ENCODE measurements at regions not wholly inside any gene's neighbourhood (a gene's known extent, or its start where the extent isn't known, plus 50 kb on each side); places are given as distances from the start of the nearest gene placed in this dataset.

GRCh38 chr5:147162740-147163139 is 72.1 kb upstream of the STK32A start:
- no peak for DNase-seq (ENCODE audit: low read depth in 2 of 3, low spot score in 2 of 3)

GRCh38 chr5:147167529-147167928 is 67.3 kb upstream of the STK32A start:
- DNase-seq (ENCODE audit: low read depth in 2 of 3, low spot score in 2 of 3) = no peak

GRCh38 chr5:147168578-147169327 is 66.1 kb upstream of the STK32A start:
- no peak for DNase-seq (ENCODE audit: low read depth in 2 of 3, low spot score in 2 of 3)

- DNase-seq (ENCODE audit: low read depth in 2 of 3, low spot score in 2 of 3) = no peak
These were observed 65.4 kb upstream of the STK32A start for GRCh38 chr5:147169399-147169798.

- DNase-seq (ENCODE audit: low read depth in 2 of 3, low spot score in 2 of 3) = no peak
These were observed 64.9 kb upstream of the STK32A start for GRCh38 chr5:147169901-147170300.

GRCh38 chr5:147170603-147171002 is 64.2 kb upstream of the STK32A start:
- no peak for DNase-seq (ENCODE audit: low read depth in 2 of 3, low spot score in 2 of 3)

- no peak for DNase-seq (ENCODE audit: low read depth in 2 of 3, low spot score in 2 of 3)
These were observed 60.1 kb upstream of the STK32A start for GRCh38 chr5:147174671-147175265.

GRCh38 chr5:147175516-147176097 is 59.2 kb upstream of the STK32A start:
- DNase-seq (ENCODE audit: low read depth in 2 of 3, low spot score in 2 of 3) = no peak

GRCh38 chr5:147176422-147176821 is 58.4 kb upstream of the STK32A start:
- no peak for DNase-seq (ENCODE audit: low read depth in 2 of 3, low spot score in 2 of 3)

GRCh38 chr5:147177125-147177840 is 57.5 kb upstream of the STK32A start:
- DNase-seq (ENCODE audit: low read depth in 2 of 3, low spot score in 2 of 3) = no peak

- no peak for DNase-seq (ENCODE audit: low read depth in 2 of 3, low spot score in 2 of 3)
These were observed 55.2 kb upstream of the STK32A start for GRCh38 chr5:147179562-147180147.

- no peak for DNase-seq (ENCODE audit: low read depth in 2 of 3, low spot score in 2 of 3)
These were observed 54.1 kb upstream of the STK32A start for GRCh38 chr5:147180751-147181150.

Data from hematopoietic multipotent progenitor cell (in vitro differentiated cells).